Adrenal gland (tissue), 5 donors: ENCODE measurements at regions not wholly inside any gene's neighbourhood (a gene's known extent, or its start where the extent isn't known, plus 50 kb on each side); places are given as distances from the start of the nearest gene placed in this dataset.

Experiments used
- CTCF ChIP-seq, 6 experiments: fragments of 450-650 bp in 4 of 6; fragments of 200-600 bp in 2 of 6; sonication (generic) in 1 of 6; IDR thresholded peaks; 1 replicate in 5 of 6; 2 replicates in 1 of 6; pipeline versions ENCODE4 v1.5.1 to v1.8.0; 2016 to 2021; ENCODE audit warnings: antibody characterized with exemption in 6 of 6, mild to moderate bottlenecking in 2 of 6, moderate library complexity in 1 of 6
- POLR2A ChIP-seq, 2 donors: fragments of 450-650 bp; IDR thresholded peaks; one replicate each; pipeline ENCODE4 v1.6.1; 2017; ENCODE audit warnings: antibody characterized with exemption in 2 of 2, mild to moderate bottlenecking in 2 of 2, moderate library complexity in 1 of 2
- donor health status: DM: no; HTN: no; CAD: no.

- no peak for TF ChIP-seq CTCF (IDR thresholded peaks at IDR 0.05)
- no peak for TF ChIP-seq POLR2A (IDR thresholded peaks at IDR 0.05)
Measured at GRCh38 chr12:115255962-115256361, 572.0 kb upstream of the TBX3 start.
